ENCODE measurements at regions not wholly inside any gene's neighbourhood (a gene's known extent, or its start where the extent isn't known, plus 50 kb on each side); places are given as distances from the start of the nearest gene placed in this dataset.

DNA sequence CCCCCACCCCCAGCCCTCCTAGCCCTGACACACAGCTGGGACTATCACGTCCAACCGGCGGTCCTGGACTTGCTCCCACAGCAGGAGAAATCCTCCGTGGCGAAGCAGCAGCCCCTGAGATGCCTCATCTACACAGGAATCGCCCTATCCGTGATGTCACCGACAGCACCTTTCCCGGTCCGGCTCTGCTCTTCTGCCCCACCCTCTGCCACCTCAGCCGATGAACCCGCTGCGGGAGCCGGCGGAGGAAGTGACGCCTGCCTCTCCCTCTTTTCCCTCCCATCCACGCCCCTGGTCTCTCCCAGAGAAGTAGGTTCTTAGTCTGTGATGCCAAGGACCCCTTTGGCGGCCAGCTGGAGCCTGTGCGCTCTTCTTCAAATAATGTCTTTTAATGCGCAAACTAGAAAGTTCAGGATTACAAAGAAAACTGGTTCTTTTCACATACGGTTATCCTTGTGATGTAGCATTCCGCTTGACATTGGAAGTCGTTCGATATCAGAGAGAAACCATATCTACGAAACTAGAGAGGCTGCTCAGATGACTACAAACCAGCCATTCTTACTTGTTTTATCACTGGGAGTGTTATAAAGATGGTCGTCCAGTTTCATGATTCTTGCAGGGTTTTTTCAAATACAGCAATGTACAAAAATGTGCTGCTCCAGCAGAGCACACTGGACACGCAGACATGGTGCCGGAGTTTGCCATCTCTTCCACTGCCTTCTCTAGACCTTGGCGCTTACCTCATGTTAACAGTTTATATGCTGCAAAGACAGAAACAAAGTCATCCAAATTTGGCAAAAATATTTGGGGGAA is 120.3 kb downstream of the PPIAL4G start:
- no peak for TF ChIP-seq SIN3A (IDR thresholded peaks at IDR 0.05; ENCODE audit: borderline replicate concordance, insufficient read depth, low read length)
- TF ChIP-seq REST (IDR thresholded peaks at IDR 0.05; ENCODE audit: insufficient read depth in 1 of 2, low read depth in 2 of 2, low read length in 2 of 2), result no peak
- no peak for TF ChIP-seq FOXP2 (optimal IDR thresholded peaks at IDR 0.05; ENCODE audit: borderline replicate concordance, extremely low read depth, extremely low read length, insufficient read depth)
- no peak for TF ChIP-seq TAF1 (IDR thresholded peaks at IDR 0.05; ENCODE audit: borderline replicate concordance, insufficient read depth, low read length)
- TF ChIP-seq POLR2AphosphoS5 (IDR thresholded peaks at IDR 0.05; ENCODE audit: low read depth, low read length), result no peak

DNA sequence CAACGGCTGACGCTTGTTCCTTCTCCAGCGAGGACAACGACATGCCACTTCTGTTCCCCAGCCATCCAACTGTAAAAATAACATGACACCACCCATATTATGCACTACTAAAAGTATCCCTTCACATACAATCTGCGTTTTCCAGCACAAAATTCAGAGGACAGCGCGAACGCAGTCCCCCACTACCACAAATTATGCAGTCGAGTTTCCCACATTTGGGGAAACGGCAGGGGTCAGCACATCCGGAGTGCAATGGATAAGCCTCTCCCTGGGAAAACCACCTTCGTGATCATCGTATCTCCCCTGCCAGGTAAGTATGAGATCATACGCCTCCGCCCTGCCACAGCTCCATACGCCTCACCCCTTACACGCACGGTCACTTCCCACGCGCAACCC is 120.9 kb downstream of the PPIAL4G start:
- TF ChIP-seq FOXP2 (optimal IDR thresholded peaks at IDR 0.05; ENCODE audit: borderline replicate concordance, extremely low read depth, extremely low read length, insufficient read depth) (no peak), POLR2AphosphoS5 (IDR thresholded peaks at IDR 0.05; ENCODE audit: low read depth, low read length) (no peak), REST (IDR thresholded peaks at IDR 0.05; ENCODE audit: insufficient read depth in 1 of 2, low read depth in 2 of 2, low read length in 2 of 2) (no peak), TAF1 (IDR thresholded peaks at IDR 0.05; ENCODE audit: borderline replicate concordance, insufficient read depth, low read length) (no peak)

DNA sequence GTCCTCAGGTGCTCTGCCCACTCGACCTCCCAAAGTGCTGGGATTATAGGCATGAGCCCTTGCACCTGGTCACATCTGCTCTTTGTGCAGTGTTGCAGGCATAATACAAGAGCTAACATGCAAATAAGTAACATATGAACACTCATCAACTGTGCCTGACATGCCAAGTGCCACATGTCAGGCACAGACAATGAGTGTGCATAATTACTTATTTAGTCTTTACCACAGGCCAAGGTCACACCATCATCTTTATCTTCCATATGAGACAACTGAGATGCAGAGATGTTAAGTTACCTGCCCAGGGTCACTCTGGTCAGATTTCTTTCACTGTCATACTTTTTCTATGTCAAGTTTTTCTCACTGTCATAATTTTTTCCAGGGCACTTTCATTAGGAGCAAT is 126.1 kb downstream of the PPIAL4G start:
- no peak for TF ChIP-seq FOXP2 (optimal IDR thresholded peaks at IDR 0.05; ENCODE audit: borderline replicate concordance, extremely low read depth, extremely low read length, insufficient read depth)
- TF ChIP-seq TAF1 (IDR thresholded peaks at IDR 0.05; ENCODE audit: borderline replicate concordance, insufficient read depth, low read length), result no peak
- TF ChIP-seq REST (IDR thresholded peaks at IDR 0.05; ENCODE audit: insufficient read depth in 1 of 2, low read depth in 2 of 2, low read length in 2 of 2), result no peak
- no peak for TF ChIP-seq POLR2AphosphoS5 (IDR thresholded peaks at IDR 0.05; ENCODE audit: low read depth, low read length)
- TF ChIP-seq SIN3A (IDR thresholded peaks at IDR 0.05; ENCODE audit: borderline replicate concordance, insufficient read depth, low read length), result no peak

DNA sequence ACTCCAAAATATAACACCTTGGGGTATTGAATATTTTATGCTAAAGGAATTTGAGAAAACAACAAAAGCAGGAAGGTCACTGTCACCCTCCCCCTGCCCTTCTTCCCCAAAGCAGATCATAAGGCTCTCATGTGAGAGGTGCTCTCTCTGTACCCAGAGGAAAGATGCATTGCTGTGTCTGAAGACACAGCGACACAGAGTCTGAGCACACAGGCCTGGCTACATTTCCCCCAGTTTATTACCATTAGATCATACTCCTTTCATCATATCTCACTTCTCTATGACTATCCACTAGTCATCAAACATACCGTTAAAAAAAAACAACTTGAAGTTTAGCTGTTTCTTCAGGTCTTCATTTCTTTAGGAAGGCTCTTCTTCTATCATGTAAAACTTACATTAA is 127.1 kb downstream of the PPIAL4G start:
- no peak for TF ChIP-seq SIN3A (IDR thresholded peaks at IDR 0.05; ENCODE audit: borderline replicate concordance, insufficient read depth, low read length)
- no peak for TF ChIP-seq POLR2AphosphoS5 (IDR thresholded peaks at IDR 0.05; ENCODE audit: low read depth, low read length)
- no peak for TF ChIP-seq FOXP2 (optimal IDR thresholded peaks at IDR 0.05; ENCODE audit: borderline replicate concordance, extremely low read depth, extremely low read length, insufficient read depth)
- TF ChIP-seq REST (IDR thresholded peaks at IDR 0.05; ENCODE audit: insufficient read depth in 1 of 2, low read depth in 2 of 2, low read length in 2 of 2), result no peak
- TF ChIP-seq TAF1 (IDR thresholded peaks at IDR 0.05; ENCODE audit: borderline replicate concordance, insufficient read depth, low read length), result no peak
